CD4-positive, alpha-beta T cell treated with Interleukin-6 for 4 hours (primary cell): ENCODE measurements at regions not wholly inside any gene's neighbourhood (a gene's known extent, or its start where the extent isn't known, plus 50 kb on each side); places are given as distances from the start of the nearest gene placed in this dataset.
"Not testable (repeated sequence)": the region's sequence is repeated elsewhere in the genome, so short reads cannot be mapped to it uniquely, and the experiment has no call there.

Source experiments
- DNase-seq: peaks from one replicate; pipeline ENCODE4 v3.0.0-alpha.2; 2020; ENCODE audit warnings: mixed read lengths

DNA sequence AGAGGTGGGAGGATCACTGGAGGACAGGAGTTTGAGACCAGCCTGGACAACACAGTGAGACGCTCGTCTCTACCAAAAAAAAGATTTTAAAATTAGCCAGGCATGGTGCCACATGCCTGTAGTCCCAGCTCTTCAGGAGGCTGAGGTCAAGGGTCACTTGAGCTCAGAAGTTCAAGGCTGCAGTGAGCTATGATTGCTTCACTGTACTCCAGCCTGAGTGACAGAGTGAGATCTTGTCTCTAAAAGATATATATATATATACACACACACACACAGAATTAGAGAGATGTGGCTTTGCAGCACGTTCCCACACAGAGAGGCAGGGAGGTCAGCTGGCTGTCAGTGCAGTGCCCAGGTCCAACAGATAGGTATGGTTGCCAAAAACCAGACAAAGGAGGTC is 363.4 kb downstream of the BCL2L11 start:
- not testable (repeated sequence) for DNase-seq

DNA sequence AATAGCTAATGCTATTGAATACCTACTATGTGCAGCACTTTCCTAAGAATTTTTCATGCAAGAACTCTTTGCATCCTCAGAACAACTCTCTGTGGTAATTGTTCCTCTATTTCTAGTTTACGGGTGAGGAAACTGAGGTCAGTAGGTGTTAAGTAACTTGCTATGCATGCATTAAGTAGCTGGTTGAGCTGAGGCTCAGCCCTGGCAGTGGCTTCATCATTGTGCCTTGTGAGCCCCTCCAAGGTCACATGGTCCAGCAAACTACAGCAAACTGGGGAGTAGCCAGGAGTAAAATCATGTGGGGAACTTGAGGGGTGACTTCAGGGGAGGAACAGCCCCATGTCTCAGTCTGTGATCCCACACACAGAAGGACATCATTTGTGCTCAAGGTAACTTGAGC is 365.2 kb downstream of the BCL2L11 start:
- DNase-seq: not testable (repeated sequence)

DNA sequence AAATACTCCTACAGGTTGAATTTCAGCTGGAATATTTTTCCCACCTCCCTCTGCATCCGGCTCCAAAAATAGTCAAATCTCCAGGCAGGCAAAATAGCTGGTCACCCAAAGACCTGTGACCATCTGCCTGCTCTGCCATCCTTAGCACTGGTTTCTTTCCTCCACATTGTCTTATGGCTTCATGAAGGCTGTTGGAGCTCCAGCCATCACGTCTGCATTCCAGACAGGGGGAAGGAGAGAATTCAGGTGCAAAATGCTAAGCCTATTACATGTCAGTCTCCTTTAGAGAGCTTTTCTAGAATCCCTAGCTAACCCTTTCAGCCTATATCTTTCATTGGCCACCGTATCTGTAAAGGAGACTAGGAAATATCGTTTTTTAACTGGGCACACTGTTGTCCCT is 367.7 kb downstream of the BCL2L11 start:
- DNase-seq: not testable (repeated sequence)

DNA sequence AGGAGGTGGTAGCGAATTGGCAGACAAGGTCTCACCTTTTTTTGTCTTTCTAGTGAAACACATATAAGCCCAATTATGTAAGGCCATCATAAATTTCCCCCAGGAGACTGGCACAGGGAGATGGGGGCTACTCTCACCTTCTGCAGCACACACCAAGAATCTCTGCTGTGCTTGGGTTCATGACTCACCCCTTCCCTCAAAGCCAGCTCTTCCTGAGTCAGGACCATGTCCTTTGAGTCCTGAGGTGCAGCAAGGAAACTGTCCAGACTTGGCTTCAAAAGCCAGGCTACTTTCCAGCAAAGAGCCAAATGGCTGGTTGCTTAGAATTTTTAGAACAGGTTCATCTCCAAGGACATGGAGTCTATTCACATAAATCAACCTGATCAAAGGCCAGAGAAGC is 368.7 kb downstream of the BCL2L11 start:
- not testable (repeated sequence) for DNase-seq

DNA sequence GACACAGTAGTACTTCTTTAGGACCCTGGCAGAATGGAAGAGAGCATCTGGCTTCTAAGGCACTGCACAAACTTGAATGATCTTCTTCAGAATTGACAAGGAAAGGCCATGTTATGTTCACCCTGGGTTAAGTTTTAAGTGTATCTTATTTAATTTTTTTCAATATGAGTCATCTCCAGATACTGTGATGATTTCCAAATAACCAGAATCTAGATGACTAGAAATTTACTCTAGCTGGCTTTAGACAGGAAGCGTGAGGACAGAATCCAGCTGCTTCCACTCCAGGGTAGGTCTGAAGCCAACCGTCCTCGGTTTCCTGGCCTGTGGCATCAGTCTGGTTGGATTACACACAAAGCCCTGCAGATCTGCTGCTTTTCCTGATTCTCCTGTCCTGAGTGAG is 370.5 kb downstream of the BCL2L11 start:
- not testable (repeated sequence) for DNase-seq

DNA sequence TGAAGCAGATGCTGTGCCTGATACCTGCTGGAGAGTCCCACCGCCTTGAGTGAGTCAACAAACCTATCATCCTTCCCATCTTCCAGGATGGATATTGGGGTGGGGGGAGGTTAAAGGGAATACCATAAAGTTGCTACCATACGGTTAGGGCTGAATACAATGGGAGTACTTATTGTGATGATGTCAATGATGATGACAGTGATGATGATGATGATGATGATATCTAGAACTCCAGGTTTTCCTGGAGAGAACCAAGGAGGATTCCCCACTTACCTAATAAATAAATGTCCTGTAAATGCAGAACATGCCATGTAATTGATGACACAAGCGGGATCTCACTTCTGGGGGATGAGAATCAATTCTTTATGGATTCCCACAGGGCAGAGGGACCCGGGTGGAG is 370.9 kb downstream of the BCL2L11 start:
- not testable (repeated sequence) for DNase-seq

DNA sequence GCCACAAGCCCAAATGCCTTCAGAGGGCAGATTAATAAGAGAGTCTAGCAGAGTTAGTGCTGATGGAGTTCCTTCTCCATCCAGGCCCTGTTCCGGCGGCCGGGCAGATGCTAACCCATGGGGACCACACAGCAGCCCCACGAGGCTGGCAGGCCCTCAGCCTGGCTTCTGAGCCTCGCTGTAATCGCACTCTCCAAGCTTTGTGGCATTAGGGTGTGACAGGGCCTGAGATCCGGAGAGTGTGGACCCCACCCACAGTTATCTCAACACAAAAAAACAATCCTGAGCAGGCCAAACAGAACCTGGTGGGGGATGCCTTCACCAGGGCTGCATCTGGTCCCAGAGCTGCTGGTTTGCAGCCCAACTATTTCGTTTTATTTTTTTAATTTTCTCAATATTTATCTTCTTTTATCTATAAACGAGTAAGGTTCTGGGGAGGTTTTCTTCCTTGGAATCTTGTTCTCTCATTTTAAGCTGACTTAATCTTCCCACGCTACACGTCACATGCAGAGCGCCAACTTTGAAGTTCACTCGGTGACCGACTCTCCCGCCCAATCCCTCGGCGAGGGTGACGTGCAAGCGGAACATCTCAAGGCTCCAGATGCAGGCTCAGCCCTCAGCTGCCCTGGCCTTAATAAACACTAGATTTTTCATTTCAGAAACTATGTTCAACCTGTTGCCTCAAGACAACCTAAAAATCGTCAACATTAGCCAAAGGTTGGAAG is 372.4 kb downstream of the BCL2L11 start:
- DNase-seq: not testable (repeated sequence)

DNA sequence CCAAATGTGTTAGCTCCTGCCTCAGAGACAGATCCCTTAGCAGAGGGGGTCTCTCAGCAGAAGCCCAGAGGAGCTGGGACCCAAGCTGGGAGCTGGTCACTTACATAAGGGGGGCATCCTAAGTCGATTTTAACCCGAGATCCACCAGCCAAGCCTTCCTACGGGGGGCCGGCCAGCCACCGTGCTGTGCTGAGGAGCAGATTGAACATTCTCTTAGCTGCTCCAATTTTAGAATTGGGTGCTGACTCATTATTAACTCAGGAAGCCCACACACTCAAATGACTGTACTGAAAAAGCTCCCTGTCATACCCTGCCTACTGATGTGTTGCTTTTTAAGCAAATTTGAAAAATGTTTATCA is 373.0 kb downstream of the BCL2L11 start:
- DNase-seq: not testable (repeated sequence)

DNA sequence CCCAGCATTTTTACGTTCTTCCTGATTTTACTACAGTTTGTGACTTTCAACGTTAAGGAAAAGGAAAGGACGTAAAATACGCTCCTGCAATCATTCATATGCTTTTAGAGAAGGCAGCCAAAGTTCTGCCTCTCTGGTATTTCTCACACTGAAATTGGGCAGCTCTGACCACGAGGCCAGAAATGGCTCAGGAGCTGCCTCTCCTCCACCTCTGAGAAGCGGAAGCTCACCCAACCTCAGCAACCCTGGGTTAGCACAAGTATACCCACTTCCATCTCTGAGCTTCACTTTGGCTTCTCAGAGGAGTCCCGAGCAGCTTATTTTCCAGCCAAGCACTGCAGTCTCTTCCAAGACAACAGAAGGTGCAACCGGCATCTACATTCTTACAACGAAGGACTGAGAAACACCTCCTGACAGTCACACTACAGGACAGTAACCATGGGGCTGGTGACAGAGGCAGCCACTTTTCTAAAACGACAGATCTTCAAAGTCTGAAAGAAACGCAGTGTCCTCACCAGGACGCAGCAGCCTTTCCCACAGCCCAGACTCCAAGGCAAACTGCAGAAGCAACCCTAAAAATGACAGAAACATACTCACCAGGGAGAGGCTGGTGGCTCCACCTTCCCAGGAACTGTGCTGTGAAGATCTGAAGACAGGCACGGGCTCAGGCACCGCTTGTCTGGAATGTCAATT is 373.7 kb downstream of the BCL2L11 start:
- DNase-seq: not testable (repeated sequence)

DNA sequence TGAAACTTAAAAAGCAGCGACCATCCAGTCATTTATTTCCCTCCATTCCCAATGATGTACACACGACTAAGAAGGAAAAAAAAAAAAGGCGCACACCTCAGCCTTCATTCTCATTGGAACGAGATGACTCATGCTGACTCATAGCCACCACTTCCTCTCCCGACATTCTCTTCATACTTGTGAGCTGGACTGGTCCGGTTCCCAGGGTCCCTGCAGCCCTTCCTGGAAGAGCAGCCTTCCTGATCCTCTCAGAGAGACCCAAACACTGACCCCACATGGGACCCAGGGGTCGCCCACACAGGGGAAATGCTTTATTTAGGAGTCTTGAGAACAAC is 374.2 kb downstream of the BCL2L11 start:
- not testable (repeated sequence) for DNase-seq

DNA sequence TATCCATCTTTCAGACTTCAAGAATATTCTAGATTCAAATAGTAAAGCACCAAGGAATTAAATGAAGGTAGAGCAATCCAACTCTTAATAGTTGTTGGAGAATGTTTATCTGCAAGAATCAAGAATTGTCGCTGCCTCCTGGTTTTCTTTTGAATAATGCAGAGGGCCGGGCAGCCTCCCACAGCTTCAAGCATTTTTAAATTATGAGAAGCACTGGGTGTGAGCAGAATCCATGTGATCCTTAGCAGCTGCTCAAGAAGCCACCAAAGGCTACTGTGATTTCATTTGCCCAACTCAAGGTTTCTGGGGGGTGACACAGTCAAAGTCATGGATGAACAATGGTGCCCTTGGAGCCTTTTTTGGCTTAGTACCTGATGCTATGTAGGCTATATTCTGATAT is 374.9 kb downstream of the BCL2L11 start:
- not testable (repeated sequence) for DNase-seq

DNA sequence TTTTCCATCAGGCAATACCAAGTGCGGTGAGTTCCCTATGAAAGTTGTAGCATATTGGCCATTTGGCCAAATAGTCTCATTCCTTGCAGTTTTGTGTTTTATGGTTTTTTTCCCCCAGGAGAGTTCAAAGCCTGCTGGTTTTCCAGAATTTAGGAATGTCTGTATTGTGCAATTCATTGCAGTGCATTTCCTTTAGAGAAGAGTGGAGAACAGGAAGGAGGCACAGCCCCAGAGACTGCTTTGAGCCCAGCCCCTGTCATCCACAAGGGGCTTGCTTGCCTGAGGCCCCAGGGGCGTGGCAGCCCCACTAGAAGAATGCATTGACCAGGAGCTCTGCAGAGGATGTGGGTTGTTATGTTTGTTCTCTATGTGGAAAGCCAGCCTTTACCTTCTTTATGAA is 375.5 kb downstream of the BCL2L11 start:
- DNase-seq: not testable (repeated sequence)

DNA sequence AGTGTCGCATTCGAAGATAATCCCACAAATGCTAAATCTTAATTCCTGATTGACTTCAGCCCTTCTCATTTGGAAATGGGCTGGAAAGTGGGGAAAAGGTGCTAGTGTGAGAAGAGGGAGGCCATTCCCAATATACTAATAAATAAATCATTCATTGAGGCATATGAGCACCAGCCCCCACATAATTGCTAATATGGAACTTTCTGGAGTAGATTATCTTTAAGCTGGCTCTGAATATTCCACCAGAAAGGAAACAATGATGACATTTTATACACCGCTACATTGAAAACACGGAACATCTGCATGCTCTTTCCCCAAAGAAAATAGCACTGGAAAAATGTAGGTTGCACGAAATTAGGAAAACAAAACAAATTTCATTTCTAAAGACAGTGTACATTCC is 376.1 kb downstream of the BCL2L11 start:
- DNase-seq: not testable (repeated sequence)

DNA sequence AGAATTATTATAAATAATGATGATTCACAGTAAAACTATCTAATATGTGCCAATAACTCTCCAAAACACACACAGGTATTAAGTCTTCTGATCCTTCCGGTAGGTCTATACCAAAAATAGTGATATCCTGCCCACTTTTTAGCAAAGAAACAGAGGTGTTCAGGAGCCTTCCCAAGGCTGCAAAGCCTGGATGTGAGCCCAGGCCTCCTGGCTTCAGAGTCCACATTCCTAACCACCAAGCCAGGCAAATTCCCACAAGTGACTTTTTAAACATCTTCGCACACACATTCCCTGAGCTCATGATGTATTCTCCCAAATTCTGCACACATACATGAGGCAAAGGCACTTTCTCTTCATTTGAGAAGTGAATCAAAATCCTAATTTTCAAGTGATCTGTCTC is 376.6 kb downstream of the BCL2L11 start:
- not testable (repeated sequence) for DNase-seq

DNA sequence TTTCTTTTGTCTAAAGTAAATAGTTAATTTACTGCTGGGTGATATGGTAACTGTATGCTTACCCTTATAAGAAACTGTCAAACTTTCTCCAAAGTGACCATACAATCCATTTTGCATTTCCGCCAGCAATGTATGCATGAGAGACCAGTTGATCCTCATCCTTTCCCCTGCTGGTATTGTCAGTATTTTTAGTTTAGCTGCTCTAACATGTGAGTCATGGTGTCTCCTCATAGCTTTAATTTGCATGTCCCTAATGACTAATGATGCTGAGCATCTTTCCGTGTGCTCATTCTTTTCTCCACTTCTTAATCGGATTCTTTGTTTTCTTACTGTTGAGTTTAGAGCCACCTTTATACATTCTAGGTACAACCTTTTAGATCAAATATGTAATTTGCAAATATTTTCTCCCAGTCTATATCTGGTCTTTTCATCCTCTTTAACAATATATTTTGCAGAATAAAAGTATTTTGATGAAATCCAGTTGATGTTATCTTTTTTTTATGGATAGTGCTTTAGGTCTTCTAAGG is 379.9 kb downstream of the BCL2L11 start:
- not testable (repeated sequence) for DNase-seq

DNA sequence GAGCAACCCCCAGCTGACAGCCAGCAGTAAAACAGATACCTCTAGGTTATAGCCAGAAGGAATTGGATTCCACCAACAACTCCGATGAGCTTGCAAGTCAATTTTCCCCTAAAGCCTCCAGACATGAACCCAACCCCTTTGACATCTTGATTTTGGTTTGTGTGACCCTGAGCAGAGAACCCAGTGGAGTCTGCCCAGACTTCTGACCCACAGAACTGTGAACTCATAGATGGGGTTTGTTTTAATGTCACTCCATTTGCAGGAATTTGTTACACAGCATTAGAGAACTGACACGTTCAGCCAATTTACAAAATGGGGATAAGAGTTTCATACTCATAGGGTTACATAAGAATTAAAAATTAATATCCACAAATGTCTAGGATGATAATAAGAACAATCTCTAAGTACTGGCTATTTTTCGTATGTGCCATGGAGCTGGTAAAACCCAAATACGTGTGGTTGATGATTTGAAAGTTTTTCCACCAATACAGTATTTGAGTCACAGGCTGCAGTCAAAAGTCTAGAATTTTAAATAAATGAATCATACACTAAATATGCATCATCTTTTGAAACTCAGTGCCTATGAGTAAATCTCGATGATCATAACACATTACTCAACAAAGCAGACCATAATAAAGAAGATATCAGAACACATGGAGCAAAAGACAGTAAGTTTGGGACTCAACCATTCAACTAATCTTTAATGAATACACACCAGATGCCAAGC is 380.0 kb downstream of the ANAPC1 start:
- not testable (repeated sequence) for DNase-seq

DNA sequence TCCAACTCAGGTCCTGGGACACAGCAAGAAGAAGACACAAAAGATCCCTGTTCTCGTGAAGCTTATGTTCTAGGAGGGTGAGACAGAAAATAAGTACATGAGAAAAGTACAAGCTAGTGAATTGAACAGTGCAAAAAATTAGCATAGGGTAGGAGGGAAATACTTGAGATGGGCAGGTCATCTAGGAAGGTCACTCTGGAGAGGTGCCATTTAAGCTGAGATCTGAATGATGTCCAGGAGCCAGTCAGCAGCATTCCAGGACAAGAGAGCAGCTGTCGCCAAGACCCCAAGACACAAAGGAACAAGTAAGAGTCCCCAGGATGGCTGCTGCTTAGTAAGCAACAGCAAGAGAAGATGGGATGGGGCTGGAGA is 379.4 kb downstream of the ANAPC1 start:
- not testable (repeated sequence) for DNase-seq

DNA sequence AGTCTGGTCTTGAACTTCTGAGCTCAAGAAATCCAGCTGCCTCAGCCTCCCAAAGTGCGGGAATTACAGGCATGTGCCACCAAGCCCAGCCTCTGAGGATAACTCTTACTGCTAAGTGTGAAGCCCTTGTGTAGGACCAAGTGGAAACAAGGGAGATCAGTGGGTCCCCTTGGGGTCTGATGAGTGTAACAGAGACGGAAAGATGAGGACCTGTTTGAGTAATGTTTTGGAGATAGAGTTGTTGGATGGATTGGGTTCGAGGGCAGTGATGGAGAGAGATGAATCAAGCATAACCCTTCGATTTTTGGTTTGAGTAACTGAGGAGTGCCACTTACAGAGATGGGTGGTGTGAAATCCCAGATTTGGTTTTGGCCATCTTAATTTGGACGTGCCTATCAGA is 378.7 kb downstream of the ANAPC1 start:
- not testable (repeated sequence) for DNase-seq

DNA sequence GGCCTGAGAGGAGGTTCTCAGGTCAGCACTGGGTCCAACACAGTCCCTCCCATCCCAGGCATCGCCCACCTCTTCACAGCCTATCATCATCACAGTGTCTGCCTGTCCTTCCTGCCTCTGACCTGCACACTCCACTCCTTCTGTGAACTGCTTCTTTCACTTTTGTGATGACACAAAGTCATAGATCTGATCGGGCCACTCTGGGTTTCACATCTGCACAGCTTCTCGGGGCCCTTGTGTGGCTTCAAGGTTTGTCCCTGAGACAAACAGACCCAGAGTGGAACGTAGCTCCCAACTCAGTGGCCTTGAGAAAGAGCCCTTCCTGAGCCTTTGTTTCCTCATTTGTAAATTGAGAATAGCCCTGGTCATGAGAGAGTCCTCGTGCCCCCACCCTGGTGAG is 377.1 kb downstream of the ANAPC1 start:
- peak; percentile 13 for DNase-seq

DNA sequence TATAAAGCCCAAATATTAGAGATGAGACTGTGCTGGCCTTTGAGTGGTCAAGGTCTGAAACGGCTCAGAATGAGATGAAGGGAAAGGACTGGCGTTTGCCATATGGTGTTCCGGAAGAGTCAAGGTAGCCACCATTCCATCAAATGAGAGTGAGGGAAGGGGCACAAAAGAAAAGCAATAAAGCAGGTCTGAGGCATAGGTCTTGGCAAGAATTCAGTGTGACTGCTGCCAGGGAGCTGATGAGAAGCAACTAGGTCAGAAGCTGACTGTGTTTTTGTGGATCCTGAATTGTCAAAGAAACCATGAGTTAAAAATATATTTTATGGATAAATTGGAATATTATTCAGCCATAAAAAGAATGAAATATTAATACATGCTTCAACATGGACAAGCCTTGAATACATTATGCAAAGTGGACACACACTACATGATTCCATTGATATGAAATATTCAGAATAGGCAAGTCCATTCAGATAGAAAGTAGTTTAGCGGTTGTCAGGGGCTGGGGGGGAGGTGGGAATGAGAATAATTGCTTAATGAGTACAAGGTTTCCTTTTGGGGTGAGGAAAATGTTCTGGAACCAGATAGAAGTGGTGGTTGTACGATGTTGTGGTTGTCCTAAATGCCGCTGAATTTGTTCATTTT is 374.6 kb downstream of the ANAPC1 start:
- DNase-seq: not testable (repeated sequence)

DNA sequence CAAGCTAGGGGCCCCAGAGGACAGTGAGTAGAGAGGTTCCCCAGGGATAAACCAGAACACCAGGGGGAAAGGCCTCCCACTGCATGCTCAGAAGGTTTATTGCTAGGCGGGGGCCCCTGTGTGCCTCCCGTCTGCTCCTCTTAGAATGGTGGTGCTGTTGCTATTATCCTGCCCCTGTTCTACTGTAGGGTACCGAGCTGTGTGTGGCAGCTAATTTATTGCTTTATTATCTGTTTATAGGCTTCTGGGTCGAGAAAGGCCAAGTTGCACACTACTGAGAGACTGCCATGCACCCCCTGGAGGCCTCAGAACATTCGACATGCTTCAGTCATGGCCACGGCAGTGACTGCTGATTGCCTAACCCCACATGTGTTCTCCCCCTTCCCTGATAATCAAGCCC is 373.6 kb downstream of the ANAPC1 start:
- not testable (repeated sequence) for DNase-seq

DNA sequence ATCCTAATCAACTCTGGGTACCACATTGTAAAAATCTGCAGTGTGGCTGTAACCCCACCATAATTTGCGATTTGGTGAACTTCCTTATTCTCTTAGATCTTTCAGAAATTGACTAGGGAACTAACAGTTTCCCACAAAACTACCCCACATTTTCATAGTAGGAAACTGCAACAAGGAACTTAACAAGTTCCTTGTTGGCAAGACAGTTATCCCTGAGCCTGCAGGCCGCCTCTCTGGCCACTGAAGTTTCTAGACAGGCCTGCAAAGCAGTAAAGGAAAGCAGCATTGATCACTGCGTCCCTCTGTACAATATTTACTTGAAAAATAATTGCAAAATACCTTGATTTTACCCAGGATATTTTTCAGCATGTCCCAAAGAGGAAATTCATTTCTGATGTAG is 372.9 kb downstream of the ANAPC1 start:
- not testable (repeated sequence) for DNase-seq

DNA sequence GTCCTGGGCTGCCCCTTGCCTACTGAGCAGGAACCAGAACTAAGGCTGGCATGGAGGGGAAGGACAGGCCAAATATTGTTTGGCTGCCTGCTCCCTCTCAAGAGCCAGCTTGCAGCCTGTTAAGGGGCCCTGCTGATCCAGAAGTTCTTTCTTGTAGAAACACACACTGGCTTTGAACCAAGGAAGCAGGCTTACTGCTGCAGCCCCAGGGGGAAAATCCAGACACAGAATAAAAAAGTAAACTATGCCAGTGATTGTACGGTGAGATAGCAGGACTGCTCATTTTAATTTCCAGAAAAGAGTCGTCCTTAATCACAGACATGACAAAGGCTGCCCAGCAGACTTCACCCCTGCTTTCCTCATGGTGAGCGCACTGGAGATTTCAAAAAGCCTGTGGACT is 371.6 kb downstream of the ANAPC1 start:
- not testable (repeated sequence) for DNase-seq
